NOMO-1 treated with dmso at 0.1 percent for 144 hours (cell line): ENCODE measurements at regions not wholly inside any gene's neighbourhood (a gene's known extent, or its start where the extent isn't known, plus 50 kb on each side); places are given as distances from the start of the nearest gene placed in this dataset.
"Not testable (repeated sequence)": the region's sequence is repeated elsewhere in the genome, so short reads cannot be mapped to it uniquely, and the experiment has no call there.

Source experiments
- DNase-seq: peaks from one replicate; lab custom pipeline; 2025; ENCODE audit not compliant: unreplicated experiment; lab: John Stamatoyannopoulos, UW

GRCh38 chrX:67213686-67214085, 330.1 kb upstream of the AR start:
- DNase-seq, result not testable (repeated sequence)

GRCh38 chrX:67207912-67208311, 335.9 kb upstream of the AR start:
- peak; percentile 23 for DNase-seq

GRCh38 chrX:67159437-67159836, 384.4 kb upstream of the AR start:
- DNase-seq, result no peak

GRCh38 chrX:67114635-67115034, 429.2 kb upstream of the AR start:
- DNase-seq, result no peak

GRCh38 chrX:67105758-67106116, 438.1 kb upstream of the AR start:
- no peak for DNase-seq

GRCh38 chrX:67104982-67105757, 438.7 kb upstream of the AR start:
- DNase-seq, result no peak

GRCh38 chrX:67100031-67100884, 443.6 kb upstream of the AR start:
- no peak for DNase-seq

GRCh38 chrX:67094061-67094460, 449.8 kb upstream of the AR start:
- no peak for DNase-seq

GRCh38 chrX:67050760-67051159, 411.9 kb upstream of the EDA2R start:
- DNase-seq, result no peak

GRCh38 chrX:67044866-67045265, 406.0 kb upstream of the EDA2R start:
- no peak for DNase-seq

GRCh38 chrX:67044029-67044653, 405.3 kb upstream of the EDA2R start:
- no peak for DNase-seq

GRCh38 chrX:67004451-67004850, 365.6 kb upstream of the EDA2R start:
- no peak for DNase-seq

- no peak for DNase-seq
Measured at GRCh38 chrX:66994729-66995128, 355.9 kb upstream of the EDA2R start.

- DNase-seq, result not testable (repeated sequence)
Measured at GRCh38 chrX:66992077-66992476, 353.2 kb upstream of the EDA2R start.

- no peak for DNase-seq
Measured at GRCh38 chrX:66988331-66988730, 349.5 kb upstream of the EDA2R start.

- DNase-seq, result no peak
Measured at GRCh38 chrX:66961665-66962064, 322.8 kb upstream of the EDA2R start.

GRCh38 chrX:66931713-66932112, 292.8 kb upstream of the EDA2R start:
- DNase-seq, result no peak

GRCh38 chrX:66930516-66930915, 291.6 kb upstream of the EDA2R start:
- DNase-seq, result not testable (repeated sequence)

GRCh38 chrX:66920296-66920695, 281.4 kb upstream of the EDA2R start:
- no peak for DNase-seq

GRCh38 chrX:66919280-66919832, 280.5 kb upstream of the EDA2R start:
- no peak for DNase-seq

GRCh38 chrX:66918511-66918910, 279.6 kb upstream of the EDA2R start:
- no peak for DNase-seq

- DNase-seq, result no peak
Measured at GRCh38 chrX:66915893-66916292, 277.0 kb upstream of the EDA2R start.
